ENCODE measurements at regions not wholly inside any gene's neighbourhood (a gene's known extent, or its start where the extent isn't known, plus 50 kb on each side); places are given as distances from the start of the nearest gene placed in this dataset.
"Not testable (repeated sequence)": the region's sequence is repeated elsewhere in the genome, so short reads cannot be mapped to it uniquely, and the experiment has no call there.

- no peak for DNase-seq
Measured at GRCh38 chr7:19530852-19531251, 178.0 kb downstream of the POLR1F start.

GRCh38 chr7:19530261-19530660 is 178.6 kb downstream of the POLR1F start:
- DNase-seq, result no peak

GRCh38 chr7:19526639-19527038 is 182.2 kb downstream of the POLR1F start:
- no peak for DNase-seq

- no peak for DNase-seq
Measured at GRCh38 chr7:19522486-19522885, 186.4 kb downstream of the POLR1F start.

GRCh38 chr7:19520392-19520791 is 188.4 kb downstream of the POLR1F start:
- no peak for DNase-seq

- DNase-seq, result no peak
Measured at GRCh38 chr7:19519443-19520021, 189.3 kb downstream of the POLR1F start.

- not testable (repeated sequence) for DNase-seq
Measured at GRCh38 chr7:19517546-19517945, 191.3 kb downstream of the POLR1F start.

GRCh38 chr7:19508821-19509220 is 200.0 kb downstream of the POLR1F start:
- no peak for DNase-seq

GRCh38 chr7:19508124-19508523 is 200.7 kb downstream of the POLR1F start:
- DNase-seq, result no peak

- no peak for DNase-seq
Measured at GRCh38 chr7:19491821-19492452, 216.9 kb downstream of the POLR1F start.

GRCh38 chr7:19491371-19491770 is 217.5 kb downstream of the POLR1F start:
- no peak for DNase-seq

- no peak for DNase-seq
Measured at GRCh38 chr7:19489162-19489820, 219.5 kb downstream of the POLR1F start.

- DNase-seq, result no peak
Measured at GRCh38 chr7:19488056-19488455, 220.8 kb downstream of the POLR1F start.

GRCh38 chr7:19482628-19483027 is 226.2 kb downstream of the POLR1F start:
- no peak for DNase-seq

GRCh38 chr7:19480383-19480782 is 228.5 kb downstream of the POLR1F start:
- DNase-seq, result no peak

- DNase-seq, result no peak
Measured at GRCh38 chr7:19470031-19470430, 238.8 kb downstream of the POLR1F start.

GRCh38 chr7:19465861-19466260 is 243.0 kb downstream of the POLR1F start:
- DNase-seq, result no peak

GRCh38 chr7:19464751-19465150 is 244.1 kb downstream of the POLR1F start:
- DNase-seq, result no peak

GRCh38 chr7:19464241-19464640 is 244.6 kb downstream of the POLR1F start:
- DNase-seq, result no peak

- no peak for DNase-seq
Measured at GRCh38 chr7:19463581-19463980, 245.3 kb downstream of the POLR1F start.

- DNase-seq, result no peak
Measured at GRCh38 chr7:19455623-19456022, 253.2 kb downstream of the POLR1F start.

GRCh38 chr7:19448091-19448490 is 260.7 kb downstream of the POLR1F start:
- no peak for DNase-seq

GRCh38 chr7:19442016-19442785 is 266.6 kb downstream of the POLR1F start:
- DNase-seq, result no peak

GRCh38 chr7:19439517-19439916 is 269.3 kb downstream of the POLR1F start:
- DNase-seq, result no peak

Data from activated CD4-positive, alpha-beta T cell treated with anti-CD3 and anti-CD28 coated beads, Interleukin-2, amount 50 U/mL, for 16 hours (primary cell).